NCI-H2029 treated with DMSO at 0.1 percent for 48 hours (cell line): ENCODE measurements at regions not wholly inside any gene's neighbourhood (a gene's known extent, or its start where the extent isn't known, plus 50 kb on each side); places are given as distances from the start of the nearest gene placed in this dataset.

Experiments
- DNase-seq: peaks from one replicate; lab custom pipeline; 2025; lab: John Stamatoyannopoulos, UW

DNA sequence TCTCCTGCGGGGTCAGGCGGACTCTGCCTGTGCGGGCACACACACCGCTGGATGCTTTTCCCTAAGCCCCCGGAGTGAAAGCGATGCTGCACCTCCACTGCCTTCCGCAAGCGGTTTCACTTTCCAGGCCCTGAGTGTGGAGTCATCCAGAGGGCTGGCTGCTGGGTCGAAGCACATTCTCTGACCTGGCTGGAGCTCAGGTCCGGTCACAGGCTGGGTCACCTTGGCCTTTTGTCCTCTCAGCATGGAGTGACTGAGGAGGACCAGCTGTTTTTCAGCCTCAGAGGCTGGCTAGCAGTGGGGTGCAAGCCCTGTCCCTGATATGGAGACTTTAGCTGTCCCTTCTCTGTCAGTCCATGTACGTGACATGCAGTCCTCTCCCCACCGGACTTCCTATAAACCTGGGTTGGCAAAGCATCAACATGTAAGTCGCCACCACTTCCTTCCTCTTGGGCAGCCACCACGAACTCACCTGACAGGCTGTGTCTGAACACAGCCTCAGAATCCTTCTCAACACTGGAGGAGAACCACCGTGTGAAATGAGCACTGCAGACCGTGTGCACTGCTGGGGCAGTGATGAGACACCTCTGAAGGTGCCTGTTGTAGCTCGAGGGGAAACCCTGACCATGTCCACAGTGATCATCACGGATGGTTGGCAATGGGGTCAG is 51.3 kb downstream of the GADD45G start:
- DNase-seq, result no peak

DNA sequence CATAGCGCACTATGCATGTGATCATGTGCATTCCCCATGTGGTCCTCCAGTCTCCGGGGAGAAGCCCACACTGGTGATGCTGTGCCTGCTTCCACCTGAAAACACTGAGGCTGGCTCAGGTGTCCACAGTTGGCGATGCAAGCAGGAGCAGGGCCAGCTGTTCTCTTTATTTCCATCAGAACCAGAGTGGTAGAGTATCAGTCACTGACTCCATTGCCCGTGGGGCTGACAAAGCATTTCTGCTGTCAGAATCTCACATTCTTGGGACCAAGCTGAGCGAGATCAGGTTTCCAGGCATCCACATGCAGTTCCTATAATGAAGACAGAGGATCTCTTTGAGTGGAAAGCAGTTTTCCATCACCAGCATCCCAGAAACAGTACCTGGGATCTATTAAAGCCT is 52.5 kb downstream of the GADD45G start:
- DNase-seq, result no peak

DNA sequence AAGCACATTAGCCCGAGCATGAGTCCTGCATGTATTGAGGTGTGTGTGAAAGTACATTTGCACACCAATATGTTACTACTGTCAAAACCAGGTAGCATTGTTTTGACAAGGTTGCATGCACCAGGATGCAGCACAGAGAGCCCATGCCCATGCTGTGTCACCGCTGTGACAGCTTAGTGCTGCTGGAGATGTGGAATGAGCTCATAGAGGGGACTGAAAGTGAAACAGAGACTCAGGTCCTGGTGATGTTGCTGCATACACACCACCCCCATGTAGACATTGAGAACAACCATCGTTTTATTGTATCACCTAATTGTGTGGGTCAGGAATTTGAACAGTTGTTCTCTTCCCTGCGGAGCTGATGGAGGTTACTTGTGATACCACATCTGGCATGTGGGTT is 53.0 kb downstream of the GADD45G start:
- no peak for DNase-seq

DNA sequence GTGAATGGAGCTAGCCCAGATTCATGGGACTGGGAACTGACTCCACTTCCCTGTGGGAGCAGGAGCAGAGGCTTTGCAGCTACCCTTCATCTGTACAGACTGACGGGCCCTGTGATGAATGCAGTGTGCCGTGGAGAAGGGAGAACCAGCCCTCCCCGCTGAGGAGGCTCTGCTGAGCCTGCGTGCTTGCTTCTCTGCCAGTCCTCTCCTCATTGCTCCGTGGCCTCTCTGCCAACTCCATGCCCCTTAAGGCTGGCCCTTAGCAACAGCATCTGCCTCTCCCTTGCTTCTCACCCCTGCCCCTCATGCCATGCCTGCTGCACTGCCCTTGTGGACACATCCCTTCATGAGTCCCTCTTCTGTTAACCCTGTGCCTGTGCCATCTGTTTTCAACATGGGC is 53.6 kb downstream of the GADD45G start:
- no peak for DNase-seq

DNA sequence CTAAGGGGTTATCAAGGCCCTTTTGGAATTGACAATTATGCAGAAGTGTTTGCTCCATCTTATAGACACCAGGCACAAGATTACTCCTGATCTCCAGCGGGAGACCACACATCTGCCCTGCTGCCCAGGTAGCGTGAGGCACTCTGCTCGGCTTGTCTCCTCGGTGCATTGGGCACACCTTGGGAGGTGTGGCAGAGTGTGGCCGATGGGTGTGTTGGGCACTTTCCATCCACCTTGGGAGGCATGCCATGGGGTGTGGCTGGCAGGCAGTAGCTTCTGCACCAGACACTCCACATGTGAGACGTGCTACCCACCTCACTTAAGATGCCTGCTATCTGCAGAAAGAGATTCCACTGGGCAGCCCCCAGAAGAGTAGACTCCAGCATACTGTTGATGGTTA is 54.1 kb downstream of the GADD45G start:
- DNase-seq, result no peak

DNA sequence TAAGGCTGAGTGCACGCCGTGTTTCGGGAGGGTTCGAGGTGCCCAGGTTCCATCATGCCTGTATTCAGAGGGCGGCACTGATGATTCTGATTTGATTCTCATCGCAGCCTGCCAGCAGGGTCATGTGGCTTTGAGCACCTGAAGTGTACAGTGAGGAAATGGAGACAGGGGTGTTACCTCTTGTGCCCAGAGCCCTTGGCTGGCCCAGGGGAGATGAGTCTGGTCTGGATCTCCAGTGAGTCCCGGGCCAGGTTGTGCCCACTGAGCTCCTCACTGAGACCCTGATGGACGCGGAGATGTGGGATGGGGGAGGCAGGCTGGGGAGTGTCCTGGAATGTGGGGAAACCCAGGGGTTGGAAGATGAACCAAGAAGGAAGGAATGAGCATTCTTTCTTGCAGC is 54.7 kb downstream of the GADD45G start:
- DNase-seq, result no peak

DNA sequence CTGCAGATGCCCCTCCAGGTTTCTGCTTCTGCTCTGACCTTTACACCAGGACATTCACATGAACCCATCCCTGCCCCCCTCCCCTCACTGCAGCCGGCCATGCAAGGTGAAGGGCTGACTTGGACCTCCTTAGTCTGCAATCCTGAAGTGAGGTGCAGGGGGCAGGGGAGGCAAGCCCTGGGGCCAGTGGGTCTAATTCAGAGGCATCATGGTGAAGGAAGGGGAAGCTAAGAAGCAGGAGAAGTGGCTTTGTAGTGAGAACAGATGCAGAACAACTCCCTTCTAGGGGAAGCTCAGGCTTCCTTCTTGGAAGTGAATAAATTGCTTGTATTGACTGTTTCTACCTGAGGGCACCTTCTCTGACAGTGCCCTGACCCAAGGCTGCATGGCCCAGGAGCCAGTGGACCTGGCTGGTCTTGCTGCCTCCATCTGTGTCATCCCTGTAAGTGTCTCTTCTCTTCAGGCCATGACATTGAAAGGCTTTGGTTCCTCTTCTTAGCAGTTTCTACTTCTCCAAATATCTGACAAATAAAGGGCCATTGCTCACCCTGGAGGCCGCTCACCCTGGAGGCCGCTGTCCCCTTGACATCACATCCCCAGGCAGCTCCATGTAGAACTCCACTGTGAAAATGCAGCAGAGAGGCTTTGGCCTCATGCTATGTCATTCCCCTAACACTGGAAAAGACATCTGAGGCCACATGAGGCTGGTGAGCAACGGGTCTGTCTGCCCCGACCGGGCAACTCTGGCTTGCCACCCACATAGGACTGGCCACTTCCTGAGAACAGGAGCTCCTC is 55.3 kb downstream of the GADD45G start:
- DNase-seq, result no peak

DNA sequence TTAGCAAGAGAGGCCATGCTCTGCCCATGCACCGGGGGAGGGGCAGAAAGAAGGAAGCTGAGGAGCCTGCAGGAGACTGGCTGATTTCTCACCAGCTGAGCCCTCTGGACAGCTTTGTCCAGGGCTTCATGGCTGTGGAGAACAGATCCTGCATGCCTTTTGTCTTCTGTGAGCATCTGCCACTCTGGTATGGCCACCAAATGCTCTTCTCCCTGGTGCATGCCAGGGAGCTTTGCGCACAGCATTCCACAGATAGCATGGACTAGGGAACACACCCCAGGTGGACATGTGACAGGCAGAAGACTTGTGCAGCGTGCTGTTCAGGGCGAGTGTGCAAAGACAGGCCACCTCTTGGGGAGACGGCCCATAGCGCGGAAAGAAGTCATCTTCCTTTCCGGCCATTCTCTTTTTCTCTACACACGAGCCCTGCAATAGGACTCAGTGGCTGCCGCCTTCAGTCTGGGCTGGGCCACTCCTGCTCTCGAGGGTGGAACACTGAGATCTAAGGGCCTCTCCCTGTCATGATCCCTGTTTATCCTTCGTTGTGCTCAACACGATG is 56.7 kb downstream of the GADD45G start:
- no peak for DNase-seq

DNA sequence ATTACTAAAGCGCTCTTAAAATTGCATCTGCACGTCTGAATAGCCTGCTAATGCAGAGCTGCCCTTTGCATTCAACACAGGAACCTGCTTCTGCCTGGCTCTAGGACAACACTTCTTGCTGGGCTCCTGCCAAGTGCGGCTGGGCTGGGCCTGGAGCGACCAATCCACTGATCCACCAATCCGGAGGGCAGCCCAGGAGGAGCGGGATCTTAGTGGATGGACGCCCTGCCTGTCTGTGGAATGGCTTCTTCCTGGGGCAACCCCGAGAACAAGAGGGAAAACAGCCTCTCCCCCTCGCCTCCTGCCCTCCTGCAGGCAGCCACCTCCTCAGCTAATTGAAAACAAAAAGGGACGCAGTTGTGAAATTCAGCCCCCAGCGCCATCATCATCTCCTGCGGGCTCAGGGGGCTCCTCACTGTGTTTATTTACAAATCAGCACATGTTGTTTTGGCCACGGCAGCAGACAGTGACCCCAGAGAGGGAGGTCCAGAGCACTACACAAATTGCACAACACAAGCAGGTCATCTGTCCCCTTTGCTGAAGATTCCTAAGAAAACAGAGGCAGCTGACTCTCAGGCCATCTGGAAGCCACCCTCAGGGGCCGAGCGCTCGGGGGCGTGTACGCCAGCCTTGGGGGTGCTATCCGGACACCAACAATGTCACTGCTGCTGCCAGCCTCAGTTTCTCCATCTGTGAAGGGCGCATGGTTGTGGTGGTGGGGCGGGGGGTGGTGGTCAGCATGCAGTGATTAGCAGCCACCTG is 57.3 kb downstream of the GADD45G start:
- DNase-seq, result peak; percentile 97

DNA sequence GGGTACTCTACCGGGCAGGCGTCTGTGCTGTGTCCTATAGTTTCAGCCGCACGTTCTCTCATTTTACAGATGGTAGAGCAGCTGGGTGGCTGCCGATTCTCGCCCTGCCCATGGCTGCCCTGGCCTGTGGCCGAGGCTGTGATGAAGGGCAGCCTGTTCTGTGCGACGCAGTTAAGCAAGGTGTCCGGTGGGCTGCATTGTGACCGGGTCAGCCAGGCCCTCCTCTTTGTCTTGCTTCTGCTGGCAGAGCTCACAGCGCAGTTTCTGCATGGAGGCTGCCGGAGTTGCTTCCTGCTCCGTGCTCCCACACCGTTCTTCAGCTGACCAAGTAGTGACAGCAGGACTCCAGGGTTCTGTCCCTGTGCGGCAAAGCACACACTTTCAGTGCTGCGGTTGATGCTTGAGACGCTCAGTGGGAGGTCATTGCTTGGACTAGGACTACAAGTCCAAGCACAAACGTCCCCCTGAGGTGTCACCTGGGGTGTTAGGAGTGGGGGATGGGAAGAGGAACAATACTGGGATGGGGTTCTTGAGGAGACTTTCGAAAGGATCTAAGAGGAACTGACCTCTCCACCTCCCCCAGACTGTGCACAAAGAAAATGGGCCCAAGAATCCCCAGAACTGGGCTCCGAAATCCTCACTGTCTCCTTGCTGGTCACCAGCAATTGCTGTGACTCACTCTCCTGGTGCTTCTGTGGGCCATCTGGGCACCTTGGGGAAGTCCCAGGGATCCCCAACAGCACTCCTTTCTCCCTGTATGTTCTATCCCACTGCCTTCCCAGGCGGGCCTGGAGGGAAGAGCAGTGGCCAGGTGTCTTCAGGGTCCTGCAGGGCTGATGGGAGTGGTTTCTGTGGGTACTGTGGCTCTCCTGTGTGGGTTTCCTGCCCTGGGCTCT is 58.2 kb downstream of the GADD45G start:
- DNase-seq, result no peak

DNA sequence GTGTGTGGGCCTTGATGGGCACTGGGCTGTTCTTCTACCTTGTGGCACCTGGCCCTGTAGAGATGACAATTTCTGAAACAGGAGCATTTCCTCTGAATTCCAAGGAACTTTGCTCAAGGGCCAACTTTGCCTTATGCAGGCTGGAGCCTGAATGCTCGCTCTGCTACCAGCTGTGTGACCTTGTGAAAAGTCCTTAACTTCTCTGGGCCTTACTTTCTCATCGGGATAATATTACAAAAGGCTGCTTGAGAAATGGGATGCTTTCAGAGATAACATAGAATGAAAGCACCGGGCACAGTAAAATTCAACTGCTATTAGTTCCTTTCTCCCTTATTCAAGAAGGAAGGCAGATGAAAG is 58.8 kb downstream of the GADD45G start:
- DNase-seq, result no peak

DNA sequence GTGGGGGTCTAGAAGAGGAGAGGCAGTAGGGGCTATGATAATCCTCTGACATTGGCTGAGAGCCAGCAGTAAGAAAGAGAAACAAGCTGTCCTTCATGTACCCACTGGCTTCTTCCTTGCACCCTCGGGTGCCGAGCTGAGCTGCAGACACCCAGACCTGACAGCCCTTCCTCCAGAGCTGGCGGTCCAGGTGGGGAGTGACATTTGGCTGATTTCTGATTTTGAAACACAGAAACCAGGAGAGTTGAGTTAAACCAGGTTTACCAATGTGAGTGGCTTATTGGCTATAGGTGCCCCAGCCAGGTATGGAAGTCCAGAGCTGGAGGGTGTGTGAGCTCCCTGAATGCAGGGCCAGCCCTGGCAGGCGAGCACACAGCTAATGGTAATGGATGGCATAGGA is 59.2 kb downstream of the GADD45G start:
- no peak for DNase-seq

DNA sequence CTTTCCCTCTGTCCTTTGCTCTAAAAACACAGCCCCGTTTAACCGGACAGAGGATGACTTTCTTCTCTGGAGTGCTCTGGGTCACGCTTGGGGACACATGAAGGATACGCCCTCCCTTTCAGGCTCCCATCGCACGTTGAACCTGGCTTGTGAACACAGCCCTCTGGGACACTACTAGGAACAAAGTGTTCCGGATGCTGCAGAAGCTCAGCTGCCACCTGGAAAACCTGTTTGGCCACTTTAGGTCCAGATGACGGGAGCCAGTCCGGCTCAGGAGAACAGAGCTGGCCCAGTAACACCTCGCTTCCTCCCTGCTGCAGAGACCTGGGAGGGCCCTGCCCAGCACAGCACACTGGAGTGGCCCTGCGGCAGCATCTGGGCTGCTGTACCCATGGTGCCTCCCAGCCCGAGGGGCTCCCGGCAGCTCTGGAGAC is 60.1 kb downstream of the GADD45G start:
- DNase-seq, result peak; percentile 95

DNA sequence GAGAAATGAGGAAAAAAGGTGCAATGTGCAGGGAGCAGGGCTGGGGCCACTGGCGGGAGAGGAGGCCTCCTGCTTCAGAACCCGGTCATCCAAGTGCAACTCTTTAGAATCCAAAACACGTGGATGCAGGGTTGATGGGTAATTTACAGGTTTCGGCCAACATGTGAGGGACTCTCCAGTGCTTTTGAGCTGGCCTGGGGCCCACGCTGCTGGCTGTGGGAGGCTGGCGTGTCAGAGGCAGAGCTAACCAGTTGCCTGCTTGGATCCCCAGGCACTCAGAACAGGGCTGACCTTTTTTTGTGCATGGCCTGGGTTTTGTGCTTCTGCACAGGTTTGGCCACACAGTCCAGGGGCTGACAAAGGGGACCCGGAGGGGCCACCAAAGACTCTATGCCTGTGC is 61.6 kb downstream of the GADD45G start:
- DNase-seq, result peak; percentile 64

DNA sequence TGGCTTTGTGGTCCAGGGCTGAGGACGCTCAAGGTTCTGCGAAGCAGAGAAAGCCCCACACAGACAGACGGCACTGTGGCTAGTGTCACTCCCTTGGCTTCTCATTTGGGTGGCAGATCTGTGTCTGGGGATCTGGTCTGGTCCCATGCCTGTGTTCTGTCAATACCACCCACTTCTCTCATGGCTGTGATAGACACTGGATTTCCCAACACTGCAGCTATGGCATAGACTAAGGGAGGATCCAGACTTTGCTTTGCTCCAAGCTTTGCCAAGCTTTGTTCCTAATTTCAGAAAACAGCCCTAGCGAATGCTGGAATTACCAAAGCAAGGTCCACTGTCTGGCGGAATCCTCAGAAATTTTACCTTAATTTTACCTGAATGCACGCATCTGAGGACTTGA is 62.1 kb downstream of the GADD45G start:
- no peak for DNase-seq

DNA sequence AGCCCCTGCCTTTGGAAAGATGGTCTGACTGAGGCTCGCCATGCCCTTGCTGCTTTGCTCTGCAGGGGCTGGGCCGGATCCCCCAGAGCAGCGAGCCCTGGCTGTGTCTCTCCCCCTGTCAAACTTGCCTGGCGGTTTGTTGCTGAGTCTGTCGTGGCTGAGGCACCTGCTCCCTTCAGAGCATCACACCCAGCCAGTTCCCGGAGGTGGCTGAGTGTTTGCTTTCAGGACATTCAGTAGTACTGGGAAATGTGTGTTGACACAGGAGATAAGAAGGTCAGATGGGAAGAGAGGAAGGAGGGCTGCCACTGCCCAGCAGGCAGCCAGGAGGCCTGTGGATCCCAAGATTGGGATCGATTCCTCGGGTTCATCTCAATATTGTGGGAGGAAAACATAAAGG is 62.9 kb downstream of the GADD45G start:
- DNase-seq, result peak; percentile 94

DNA sequence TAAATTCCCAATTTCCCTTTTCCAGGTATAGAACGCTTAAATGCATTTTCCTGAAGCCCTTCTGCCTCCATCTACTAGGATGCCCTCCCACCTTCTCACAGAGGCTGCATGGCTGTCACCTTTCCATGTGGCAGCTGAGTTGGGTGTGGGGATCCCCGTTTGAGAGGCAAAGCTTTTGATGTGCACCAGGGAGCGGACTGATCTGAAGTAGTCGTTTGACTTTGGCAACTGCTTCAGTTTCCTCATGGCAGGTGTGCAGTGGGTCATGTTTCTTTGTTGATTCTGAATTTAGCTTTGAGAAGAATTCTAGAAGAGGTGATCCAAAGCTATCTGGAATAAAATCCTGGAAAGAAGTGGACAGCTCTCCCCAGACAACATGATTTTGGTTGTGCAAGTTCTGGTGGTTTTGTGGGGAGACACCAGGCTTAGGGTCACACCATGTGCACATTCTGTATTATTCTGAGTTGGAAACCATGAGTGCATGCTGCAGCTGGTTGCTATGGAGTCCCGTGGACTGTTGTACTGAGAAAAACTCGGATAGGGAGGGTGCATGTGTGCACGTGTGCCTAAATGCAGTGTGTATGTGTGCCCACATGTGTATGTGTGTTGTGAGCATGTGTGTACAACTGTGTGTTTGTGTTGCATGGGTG is 63.5 kb downstream of the GADD45G start:
- DNase-seq, result peak; percentile 83

DNA sequence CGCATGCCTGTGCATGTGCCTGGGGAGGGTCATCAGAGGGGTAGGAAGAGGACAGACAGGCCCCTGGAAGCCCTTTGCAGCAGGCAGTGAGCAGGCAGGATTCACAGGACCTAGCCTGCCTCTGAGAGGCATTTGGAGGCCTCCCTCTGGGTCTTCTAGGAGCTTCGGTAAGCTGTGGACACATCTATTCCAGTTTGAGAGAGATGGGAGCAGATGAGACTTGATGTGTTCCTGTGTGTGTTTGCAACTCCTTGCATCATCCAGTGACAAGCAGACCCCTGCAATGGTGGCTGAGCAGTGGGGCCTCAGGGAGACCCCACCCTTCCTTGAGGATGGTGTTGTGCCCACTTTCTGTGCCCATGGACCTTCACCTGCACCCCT is 64.0 kb downstream of the GADD45G start:
- DNase-seq, result no peak

DNA sequence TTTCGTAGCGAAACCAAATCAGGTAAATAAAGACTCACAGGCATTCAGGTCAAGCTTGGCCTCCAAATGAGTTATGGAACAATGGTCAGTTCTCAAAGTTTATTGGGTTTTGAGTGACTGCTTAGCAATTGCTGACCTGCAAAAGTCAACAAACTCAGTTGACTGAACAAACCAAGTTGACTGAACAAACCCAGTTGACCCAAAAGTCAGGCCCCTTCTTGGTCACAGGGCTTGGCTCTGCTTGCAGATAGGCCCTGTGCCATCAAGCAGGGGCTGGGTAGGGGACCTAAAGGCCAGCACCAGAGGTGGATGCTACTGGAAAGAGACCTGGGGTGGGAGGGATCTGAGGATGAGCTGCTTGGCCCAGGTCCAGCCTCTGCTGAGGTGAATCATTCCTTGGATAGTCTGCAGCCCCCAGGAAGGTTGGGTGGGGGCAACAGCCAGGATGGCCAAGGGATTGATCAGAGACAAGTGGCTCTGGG is 64.6 kb downstream of the GADD45G start:
- no peak for DNase-seq

DNA sequence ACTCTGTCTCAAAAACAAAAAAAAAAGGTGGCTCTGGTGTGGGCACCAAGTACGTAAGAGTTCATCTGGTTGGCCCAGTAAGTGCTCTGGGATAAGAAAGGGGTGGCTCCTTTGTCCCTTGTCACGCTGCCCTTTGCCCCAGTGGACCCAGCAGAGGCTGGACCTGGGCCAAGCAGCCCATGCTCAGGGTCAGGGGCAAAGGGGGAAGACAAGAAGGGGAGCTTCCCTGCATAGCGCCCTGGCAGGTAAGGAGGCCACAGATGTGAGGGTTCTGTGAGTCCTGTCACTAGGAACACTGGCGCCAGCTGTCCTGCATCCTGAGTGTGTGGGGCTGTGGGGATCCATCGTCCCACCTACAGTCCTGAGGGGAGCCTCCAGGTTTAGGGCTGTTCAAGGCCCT is 65.3 kb downstream of the GADD45G start:
- no peak for DNase-seq

DNA sequence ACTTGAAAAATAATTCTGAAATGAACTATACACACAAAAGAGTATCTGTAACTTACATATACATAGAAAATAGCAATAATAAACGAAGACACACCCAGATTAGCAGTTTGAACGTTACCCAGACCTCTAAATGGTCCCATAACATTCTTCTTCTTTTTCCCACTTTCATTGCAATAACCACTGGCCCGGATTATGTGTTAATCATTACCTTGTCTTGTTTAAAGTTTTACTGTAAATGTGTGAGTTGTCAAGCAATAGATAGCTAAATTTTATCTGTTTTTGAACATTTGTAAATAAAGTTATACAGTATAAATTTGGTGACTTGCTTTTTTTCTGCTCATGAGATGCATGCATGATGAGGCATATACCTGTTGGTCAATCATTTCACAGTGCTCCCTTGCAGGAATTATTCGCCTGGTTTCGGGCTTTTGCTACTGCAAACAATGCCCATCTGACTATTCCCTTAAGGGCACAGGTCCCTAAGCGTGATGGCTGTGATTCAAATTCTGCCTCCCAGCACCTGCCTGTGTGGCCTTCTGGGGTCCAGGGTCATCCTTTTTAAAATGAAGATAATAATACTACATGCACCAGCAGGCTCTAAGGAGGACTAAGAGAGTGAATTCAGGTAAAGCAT is 66.1 kb downstream of the GADD45G start:
- no peak for DNase-seq
